DMS153 (cell line): ENCODE measurements at regions not wholly inside any gene's neighbourhood (a gene's known extent, or its start where the extent isn't known, plus 50 kb on each side); places are given as distances from the start of the nearest gene placed in this dataset.

Experiments used
- DNase-seq: peaks from one replicate; lab custom pipeline; 2025; lab: John Stamatoyannopoulos, UW

DNA sequence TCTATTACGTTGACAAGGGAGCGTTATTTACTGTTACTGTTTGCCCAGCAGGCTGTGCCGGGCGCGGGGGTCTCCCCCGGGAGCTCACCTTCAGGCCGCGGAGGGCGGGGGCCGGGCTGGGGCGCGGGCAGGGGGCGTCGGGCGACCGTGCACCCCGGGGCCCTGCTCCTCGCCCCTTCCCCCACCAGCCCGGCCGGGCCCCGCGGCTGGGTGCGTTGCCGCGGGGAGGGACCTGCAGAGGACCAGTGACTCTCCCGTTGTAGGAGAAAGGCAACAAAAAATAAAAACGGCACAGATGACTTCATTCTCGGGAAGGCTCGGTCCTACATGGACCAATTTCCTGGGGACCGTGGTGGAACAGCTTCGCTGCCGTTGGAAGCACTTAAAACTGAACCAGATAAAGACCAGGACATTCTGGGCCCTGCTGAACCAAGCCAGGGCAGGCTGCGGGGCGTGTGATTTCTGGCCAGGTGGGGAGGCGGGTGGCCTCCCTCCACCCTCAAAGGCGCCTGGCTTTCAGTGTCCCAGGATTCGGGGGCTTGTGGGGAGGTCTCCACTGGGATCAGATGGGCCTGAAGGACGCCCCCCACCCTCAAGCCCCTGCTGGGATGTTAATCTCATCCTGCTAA is 57.4 kb downstream of the IGLL1 start:
- DNase-seq = peak; percentile 43

DNA sequence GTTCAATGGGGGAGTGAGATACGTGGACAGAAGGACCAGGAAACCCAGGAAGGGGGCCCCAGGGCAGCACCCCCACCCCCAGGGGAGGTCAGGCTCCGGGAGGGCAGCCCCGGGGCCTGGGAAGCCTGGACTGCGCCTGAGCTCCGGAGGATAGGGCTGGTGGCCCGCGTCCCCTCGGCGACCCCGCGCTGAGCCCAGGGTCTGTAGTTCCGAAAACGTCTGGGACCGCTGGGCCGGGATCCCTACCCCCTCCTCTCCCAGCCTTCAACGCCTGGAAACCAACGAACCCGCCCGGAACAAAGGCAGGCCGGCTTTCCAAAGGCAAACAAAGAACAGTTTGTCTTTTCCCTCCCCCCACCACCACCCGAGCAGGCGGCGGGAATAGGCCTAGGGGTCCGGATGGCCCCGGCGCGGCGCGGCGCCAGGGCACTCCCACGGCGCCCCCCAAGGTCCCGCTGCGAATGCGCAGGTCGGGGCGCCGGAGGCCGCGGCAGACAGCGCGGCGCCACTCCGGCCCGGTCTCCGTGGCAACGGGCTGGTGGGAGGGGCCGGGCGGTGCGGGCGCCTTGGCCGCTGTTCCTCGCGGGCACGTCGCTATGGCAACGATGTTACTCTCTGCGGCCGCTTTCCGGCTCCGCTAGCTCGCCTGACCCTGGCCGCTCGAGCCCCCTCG is 58.5 kb downstream of the IGLL1 start:
- DNase-seq = peak; percentile 94

DNA sequence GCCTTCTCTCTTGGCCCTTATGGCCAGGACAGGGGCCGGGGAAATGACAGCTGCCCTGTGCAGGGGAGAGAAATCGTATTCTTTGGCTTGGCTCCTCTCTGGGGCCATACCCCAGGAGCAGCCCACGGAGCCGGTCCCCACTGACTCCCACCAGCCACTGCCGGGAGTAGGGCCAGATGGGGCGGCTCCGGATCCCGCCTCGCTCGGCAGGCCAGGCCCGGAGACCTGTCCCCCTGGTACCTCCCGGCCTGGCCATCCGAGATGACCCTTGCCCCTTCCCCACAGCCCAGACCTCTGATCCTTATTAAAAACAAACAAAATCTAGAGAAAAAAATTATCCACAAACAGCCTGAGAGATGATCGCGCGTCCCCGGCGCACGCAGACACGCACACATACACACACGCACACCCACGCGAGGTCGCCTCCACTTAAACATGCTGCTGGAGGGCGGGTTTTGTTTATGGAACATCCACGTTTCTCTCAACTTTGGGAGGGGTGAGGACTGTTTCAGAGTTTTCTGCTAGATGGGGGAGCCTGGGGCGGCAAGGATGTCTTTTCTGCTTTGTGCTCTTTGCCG is 59.1 kb downstream of the IGLL1 start:
- DNase-seq = no peak

DNA sequence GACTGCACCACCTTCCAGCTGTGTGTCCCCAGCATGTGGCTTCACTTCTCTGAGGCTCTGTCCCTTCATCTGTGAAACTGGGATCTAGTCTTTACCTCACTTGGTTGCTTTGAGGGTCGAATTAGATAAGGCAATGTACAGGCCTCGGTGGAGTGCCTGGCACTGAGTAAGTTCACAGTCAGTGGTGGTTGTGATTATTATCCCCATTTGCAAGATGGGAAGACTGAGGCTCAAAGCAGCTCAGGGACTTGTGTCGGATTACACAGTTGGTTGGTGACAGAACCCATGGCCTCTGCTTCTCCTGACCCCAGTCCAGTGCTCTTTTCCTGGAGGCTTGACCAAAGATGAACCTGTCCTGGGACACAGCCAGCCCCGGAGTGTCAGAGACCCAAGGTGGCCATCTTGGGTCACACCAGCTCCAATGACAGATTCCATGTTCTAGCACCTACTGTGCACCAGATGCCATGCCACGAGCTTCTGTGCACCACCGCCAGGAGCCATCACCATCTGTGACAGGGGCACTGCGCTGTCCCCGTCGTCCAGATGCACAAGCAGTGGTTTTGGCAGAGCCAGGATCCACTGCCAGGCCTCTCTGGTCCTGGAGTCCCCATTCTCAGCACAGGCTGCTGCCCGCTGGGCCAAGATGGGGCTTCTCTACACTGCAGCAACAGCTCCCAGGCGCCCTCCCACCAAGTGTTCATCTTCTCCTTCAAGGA is 60.5 kb downstream of the IGLL1 start:
- DNase-seq = no peak

DNA sequence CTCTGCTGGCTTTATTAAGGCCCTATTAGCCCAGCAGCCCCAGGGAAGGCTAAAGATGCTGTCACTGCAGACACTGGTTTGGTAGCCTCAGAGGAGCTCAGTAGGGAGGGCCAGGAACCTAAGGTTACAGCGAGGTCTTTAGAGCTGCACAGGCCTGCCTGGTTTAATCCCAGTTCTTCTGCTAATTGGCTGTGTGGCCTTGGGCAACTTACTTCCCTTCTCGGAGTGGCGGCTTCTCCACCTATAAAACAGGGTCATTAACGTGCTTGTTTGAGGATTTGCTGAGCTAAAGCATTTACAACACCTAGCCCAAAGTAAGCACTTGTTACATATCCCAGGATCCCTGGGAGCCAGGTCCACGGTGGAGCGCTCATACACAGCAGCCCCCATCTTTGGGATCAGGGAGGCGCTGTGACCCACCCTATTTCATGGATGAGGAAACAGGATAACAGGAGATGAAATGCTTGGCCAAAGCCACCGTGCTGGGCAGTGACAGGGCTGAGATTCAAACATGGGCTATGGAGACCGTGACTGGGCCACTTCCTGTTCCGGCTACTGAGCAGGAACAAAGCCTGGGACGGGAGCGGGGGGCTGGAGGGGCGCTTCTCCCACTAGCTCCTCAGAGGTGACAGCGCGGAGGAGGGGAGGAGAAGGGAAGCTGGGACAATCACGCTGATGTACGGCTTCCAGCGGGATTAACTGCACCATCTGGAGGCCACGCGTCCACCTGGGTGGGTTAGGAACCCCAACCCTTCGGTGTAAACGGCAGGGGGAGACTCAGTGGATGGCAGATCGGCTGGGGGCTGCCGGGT is 61.5 kb downstream of the IGLL1 start:
- peak; percentile 40 for DNase-seq

DNA sequence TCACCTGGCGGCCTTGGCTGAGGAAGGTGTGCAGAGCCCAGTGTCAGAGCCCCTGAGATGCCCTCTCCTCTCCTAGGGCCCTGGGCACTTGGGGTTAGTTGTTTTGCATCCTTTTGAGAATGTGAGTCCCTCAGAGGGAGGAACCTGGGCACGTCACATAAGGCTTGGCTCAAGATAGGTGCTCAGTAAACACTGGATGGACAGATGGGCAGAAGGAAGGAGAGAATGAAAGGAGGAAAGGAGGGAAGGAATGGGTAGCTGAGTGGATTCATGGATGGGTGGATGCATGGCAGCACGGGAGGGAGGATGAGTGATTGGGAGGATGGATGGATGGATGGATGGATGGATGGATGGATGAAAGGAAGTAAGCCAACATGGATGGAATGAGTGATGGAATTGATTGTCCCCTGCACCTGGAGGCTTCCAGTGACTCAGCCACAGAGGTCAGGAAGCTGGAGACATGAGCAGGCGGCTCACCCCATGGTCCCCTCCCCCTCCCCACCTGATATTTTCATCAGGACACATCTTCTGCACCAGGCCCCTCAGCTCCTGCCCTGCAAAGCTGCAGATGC is 62.2 kb downstream of the IGLL1 start:
- DNase-seq = no peak

DNA sequence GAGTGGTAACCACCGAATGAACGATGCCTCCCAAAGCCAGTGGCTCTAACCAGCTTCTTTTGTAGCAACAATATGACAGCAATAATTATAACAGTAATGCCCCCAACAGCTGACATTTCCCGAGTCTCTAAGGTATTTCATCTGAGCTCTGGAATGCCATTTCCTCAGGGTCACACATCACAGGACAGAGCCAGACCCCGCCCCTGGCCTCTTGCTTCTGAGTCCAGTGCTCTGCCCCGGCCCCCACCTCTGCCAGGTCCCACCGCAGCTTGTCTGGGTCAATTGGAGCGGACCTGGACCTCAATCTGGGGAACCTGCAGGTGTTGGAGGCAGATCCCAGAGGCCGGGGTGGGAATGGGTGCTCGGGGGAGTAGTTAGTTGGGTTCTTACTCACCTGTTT is 63.8 kb downstream of the IGLL1 start:
- DNase-seq = no peak

DNA sequence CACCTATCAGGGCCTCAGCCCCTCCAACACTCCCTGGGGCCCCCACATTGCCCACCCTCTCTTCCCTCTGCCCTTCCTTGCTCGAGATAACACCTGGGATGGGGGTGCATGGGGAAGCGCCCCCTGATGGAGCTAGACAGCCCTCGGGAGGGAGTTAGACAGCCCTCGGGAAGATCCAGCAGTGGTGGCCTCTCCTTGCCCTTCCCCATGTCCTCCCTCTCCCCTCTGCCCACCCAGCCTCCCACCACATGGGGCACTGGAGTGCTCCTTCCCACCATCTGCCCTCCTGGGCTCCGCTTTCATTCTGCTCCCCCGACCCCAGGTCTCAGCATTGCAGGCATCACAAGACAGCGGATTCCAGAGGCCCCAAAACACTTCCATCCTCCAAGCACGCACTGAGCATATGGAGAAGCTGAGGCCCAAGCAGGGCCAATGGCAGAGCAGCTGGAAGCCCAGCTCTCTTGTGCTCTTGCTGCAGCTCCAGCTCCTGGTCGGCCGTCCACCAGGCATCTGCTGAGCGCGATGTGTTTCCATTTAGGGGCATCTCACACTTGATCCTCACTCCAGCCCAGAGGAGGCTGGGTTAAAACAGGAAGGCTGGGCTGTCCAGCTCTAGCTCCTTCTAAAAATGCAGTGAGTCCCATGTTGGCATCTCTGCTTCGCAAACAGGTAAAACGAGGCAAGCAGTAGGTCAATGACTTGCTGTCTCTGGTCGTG is 65.6 kb downstream of the IGLL1 start:
- no peak for DNase-seq

DNA sequence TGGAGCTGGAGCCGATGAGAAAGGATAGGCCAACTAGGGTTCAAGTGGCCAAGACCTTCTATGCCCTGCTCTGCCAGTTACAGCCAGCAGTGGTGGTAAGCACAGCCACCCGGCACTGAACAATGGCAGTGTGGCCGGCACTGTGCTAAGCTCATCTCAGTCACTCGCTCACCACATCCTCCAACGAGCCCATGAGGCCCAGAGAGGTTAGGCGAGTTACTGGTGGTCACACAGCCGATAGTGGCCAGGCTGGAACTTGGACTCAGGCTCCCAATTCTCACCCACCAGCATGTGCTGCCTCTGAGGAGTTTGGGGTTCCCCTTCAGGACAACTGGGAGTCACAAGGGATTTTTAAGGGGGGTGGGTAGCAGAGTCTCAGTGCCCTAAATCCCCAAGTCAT is 66.4 kb downstream of the IGLL1 start:
- no peak for DNase-seq

DNA sequence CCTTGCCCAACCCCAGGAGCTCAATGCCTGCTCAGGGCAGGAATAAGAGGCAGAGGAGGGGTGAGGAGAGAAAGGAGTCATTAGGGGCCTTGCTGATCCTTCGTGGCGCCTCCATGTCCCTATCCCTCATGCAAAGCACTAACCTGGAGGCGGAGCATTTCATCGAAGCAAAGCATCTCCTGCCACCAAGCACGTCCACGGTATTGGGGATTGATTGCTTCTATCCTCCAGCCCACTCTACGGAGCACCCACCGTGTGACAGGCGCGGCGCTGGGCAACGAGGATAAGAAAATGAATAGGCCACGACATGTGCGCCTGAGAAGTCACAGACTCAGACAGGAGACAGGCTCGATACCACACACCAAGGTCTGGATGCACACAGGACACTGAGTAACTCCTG is 67.0 kb downstream of the IGLL1 start:
- DNase-seq = no peak

DNA sequence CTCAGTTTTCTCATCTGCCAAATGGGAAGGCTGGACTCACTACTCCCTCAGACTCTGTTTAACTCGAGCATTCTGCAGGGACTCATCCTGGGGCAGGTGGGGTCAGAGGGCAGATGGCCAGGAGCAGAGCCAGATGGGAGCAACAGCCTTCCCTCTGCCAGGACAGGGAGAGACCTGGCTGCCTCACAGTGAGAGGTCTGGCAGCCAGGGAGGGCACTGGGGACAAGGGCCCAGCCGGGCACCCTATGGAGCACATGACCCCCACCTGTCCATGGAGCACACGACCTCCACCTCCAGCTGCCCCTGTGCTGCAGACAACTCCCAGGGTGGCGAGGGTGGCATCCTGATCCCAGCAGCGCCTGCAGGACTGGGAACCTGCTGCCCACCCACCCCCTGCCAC is 67.4 kb downstream of the IGLL1 start:
- DNase-seq = no peak

DNA sequence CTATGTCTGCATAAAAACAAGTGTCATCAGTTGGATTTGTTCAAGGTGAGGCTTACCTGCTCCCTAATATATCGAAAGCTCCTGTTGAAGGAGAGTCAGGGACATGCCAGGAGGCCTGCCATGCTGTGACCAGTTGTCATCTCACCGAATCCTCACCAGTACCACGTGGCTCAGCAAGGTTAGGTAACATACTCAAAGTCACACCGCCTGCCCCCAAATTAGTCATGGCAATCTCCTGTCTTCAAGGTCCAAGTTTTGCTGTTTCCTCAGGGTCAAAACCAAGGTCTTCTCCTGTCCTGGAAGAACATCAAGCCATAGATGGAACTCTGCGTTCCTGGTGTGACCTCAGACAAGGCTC is 67.8 kb downstream of the IGLL1 start:
- no peak for DNase-seq

DNA sequence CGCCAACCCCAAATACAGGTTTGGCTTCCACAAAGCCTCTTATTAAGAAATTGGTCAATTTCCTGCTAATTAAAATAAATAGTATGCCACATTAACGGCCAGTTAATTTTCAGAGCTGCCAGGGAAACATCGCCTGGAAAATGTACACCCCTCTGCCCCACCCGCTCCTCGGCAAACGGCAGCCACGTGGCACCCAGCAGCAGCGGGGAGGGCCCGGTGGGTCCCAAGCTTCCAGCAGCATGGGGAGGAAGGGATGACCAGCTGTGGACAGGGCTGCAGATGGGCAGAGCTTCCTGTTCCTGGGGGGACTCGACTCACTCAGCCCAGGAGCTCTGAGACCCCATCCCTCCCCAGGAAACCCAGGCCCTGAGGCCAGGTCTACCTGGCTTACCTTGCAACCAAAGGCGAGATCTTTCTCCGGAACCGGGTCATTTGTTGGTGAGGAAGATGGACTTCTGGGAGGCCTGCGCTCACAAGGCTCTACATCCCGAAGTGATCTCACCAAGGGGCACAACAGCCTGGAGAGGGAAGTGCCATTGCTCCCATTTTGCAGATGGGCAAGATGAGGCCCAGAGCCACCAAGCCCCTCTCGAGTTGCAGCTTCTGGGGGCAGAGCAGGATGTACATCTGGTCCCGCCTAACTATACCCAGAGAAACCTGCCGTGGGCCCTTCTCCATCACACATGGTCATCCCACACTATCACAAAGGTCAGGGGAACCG is 68.3 kb downstream of the IGLL1 start:
- no peak for DNase-seq

DNA sequence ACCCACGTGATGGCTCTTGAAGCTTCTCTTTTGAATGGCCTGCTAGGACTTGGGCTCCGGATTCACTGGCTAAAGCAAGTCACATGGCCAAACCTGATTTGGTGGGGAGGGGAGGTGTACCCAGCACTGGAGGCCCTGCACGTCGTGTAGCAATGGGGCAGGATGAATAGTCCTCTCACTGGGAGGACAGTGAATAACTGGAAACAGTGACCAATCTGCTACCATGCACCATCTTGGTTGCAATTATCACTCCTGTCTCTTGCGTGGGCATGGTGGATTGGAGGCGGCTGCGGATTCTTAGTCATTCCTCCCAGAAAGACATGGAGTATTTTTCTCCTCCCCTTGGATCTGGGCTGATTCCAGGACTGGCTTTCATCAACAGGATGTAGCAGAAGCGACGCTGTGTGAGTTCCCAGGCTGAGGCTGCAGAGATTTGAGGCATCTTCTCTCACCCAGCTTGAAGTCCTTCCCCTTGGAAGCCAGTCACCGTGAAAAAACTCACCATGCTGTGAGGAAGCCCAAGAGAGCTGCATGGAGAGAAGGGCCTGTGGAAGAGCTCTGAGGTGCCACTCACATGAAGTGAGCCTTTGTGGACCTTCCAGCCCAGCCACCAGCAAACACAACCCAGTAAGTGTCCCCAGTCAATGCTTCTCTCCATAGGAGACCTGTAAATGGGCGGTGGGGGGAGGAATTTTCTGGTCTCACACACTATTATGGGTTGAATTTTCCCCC is 70.4 kb downstream of the IGLL1 start:
- DNase-seq = peak; percentile 97

DNA sequence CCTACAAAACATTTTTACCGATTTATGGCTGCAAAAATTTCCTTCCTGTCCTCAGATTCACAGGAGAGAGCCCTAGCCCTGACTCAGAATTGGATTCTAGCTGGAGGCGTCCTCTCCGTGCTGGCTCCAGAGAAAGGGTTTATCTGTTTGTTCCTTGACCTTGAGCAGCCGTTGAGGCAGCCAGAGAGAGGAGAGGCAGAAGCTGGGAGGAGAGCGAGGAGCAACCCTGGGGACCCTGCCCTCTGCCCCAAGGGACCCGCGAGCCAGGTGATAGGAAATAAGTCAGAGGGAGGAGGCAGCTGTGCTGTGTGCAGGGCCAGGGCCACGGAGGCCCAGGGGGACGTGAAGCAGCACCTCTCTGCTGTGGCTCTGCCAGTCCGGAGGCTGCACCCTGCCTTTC is 75.6 kb downstream of the IGLL1 start:
- DNase-seq = no peak

DNA sequence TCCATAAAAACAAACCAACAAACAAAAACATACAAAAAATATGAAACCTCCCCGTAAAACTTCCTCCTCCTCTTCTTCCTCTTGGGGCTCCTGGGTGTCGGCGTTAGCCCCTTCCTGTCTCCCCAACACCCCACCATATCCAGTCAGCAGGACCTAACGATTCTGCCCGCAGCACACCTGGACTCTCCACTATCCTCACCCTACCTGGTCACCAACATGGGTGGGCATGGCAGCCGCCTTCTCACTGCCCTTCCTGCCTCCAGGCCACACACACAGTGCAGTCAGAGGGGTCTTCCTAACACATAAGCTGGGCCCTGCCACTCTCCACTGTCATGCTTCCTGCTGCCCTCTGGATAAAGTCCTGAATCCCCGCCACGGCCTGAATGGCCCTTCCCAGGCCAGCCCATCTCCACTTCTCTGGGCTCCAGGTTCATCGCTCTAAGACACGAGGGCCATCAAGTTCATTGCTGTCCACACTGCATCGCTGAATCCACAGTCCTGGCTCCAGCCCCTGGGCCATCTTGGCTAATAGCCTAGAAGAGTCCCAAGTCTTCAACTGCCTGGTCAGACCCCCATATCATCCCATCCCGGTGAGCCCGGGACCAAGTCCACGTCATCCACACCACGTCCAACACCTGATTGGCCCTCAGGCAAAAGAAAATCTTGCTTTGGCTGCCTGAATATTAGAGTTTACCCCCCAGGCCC is 76.2 kb downstream of the IGLL1 start:
- DNase-seq = no peak

DNA sequence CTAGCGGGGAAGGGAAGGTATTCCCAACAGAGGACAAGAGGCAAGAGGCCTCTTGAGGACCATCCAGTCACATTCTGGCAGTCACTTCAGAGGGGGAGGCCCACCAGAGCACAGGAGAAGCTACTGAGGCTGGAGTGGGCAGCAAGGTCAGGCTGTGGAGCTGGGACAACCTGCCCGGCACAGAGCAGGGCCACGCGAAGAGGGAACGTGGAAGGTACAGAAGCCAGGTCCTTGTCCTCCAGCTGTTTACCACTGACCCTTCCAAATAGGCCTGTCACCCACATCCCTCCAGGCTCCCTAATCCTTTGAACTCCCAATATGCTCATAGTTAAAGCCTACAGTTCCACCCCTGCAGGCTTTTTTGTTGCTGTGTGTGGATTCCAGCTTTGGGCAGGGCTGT is 76.9 kb downstream of the IGLL1 start:
- DNase-seq = no peak

DNA sequence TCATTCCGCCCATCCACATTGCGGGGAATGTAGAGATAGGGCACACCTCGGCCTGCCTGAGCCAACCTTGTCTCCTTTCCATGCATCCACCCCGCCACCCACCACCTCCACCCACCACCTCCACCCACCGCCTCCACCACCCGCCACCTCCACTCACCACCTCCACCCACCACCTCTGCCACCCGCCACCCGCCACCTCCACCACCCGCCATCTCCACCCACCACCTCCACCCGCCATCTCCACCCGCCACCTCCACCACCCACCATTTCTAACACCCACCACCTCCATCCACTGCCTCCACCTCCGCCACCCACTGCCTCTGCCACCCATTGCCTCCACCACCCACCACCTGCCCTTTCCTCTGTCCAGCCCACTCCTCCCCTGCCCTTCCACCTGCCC is 78.4 kb downstream of the IGLL1 start:
- no peak for DNase-seq

DNA sequence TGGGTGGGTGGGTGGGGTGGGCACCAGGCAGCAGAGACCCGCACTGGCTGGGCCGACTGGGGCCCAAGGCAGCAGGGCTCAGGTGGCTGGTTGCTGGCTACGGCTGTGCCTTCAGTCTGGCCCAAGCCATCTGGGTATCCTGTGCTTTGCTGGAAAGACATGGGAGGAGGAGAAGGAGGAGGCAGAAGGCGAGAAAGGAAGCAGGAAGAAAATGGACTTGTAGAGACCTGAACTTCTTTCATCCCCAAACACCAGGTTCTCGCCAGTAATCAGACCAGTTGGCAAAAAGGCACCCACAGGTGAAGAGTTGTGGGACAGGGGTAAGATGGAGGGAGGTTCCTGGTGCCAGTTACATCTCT is 78.8 kb downstream of the IGLL1 start:
- no peak for DNase-seq
